Mucosa of descending colon (tissue), 3 donors: ENCODE measurements at regions not wholly inside any gene's neighbourhood (a gene's known extent, or its start where the extent isn't known, plus 50 kb on each side); places are given as distances from the start of the nearest gene placed in this dataset.
A peak's percentile ranks its signal among the peaks of the same experiment; 100 is the strongest.

Experiments
- ATAC-seq: fragments of 200-7000 bp; cut with Tn5 transposase; one replicate; pipeline ENCODE4 v1.9.1; 2020; ENCODE audit warnings: mild to moderate bottlenecking, moderate library complexity
- DNase-seq, 3 donors: peaks; one replicate each; pipeline ENCODE4 v3.0.0-alpha.2; 2020
- H3K36me3 ChIP-seq: fragments of 200-600 bp; one replicate; pipeline ENCODE4 v1.8.0; 2021; ENCODE audit warnings: low read depth, mild to moderate bottlenecking
- H3K4me1 ChIP-seq: fragments of 200-600 bp; one replicate; pipeline ENCODE4 v1.8.0; 2021; ENCODE audit warnings: low read depth, mild to moderate bottlenecking
- H3K4me3 ChIP-seq: fragments of 200-600 bp; one replicate; pipeline ENCODE4 v1.8.0; 2021; ENCODE audit warnings: mild to moderate bottlenecking
- H3K9me3 ChIP-seq: fragments of 200-600 bp; one replicate; pipeline ENCODE4 v1.8.0; 2021; ENCODE audit warnings: mild to moderate bottlenecking
- intact Hi-C, 2 donors: fragments of 100-400 bp; cut with DNase I in 1 of 2; cut with micrococcal nuclease in 1 of 2; formaldehyde crosslinking; loops; one replicate each; pipeline versions ENCODE4 v1.11.0 to v1.11.1; 2022; cut with DNase I, micrococcal nuclease
- TF ChIP-seq, protein P1 (sequence below): fragments of 200-600 bp; IDR thresholded peaks from one replicate; pipeline ENCODE4 v1.8.0; 2022; ENCODE audit warnings: antibody characterized with exemption, mild to moderate bottlenecking
- donor health status: DM: no; HTN: no; CAD: no; lungs with moderate emphysema.
- donor health status: DM: no; HTN: no; CAD: no.
- donor health status: DM: no; HTN: yes; CAD: no.

- DNase-seq (no peak), ATAC-seq (no peak)
- no peaks in the 10 kb centered on the region for H3K36me3 ChIP-seq
- H3K4me3 ChIP-seq = no peak overlapping the region
- peaks cover 4% of the 10 kb centered on the region for H3K9me3 ChIP-seq
- intact Hi-C loops = no loop called here
- TF ChIP-seq, protein P1, sequence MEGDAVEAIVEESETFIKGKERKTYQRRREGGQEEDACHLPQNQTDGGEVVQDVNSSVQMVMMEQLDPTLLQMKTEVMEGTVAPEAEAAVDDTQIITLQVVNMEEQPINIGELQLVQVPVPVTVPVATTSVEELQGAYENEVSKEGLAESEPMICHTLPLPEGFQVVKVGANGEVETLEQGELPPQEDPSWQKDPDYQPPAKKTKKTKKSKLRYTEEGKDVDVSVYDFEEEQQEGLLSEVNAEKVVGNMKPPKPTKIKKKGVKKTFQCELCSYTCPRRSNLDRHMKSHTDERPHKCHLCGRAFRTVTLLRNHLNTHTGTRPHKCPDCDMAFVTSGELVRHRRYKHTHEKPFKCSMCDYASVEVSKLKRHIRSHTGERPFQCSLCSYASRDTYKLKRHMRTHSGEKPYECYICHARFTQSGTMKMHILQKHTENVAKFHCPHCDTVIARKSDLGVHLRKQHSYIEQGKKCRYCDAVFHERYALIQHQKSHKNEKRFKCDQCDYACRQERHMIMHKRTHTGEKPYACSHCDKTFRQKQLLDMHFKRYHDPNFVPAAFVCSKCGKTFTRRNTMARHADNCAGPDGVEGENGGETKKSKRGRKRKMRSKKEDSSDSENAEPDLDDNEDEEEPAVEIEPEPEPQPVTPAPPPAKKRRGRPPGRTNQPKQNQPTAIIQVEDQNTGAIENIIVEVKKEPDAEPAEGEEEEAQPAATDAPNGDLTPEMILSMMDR = no peak
- H3K4me1 ChIP-seq = no peaks in the 10 kb centered on the region
Measured at GRCh38 chr3:64873400-64873799, 185.6 kb upstream of the ADAMTS9 start.

DNA sequence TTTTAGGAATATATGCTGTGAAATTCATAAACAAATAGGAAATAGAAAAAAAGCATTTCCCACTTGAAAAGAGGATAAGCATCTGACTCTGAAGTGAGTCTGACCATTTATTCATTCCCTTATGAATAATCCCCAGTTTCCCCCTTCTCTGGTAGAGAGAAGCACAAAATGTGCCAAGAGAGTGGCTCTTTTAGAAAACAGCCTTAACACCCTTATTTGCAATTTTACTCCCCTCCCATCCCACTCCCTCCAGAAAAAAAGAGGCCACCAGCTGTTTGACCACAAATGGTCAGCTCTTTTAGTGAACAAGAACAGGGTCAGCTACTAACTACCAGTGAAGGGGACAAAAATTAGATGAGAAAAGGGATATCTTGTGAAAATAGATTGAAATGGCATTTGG lies 184.5 kb upstream of the ADAMTS9 start:
- TF ChIP-seq, protein P1 = no peak
- intact Hi-C loops = no loop called here
- Histone ChIP-seq H3K4me1 (peaks cover 3% of the 10 kb centered on the region), H3K9me3 (peaks cover 4% of the 10 kb centered on the region), H3K4me3 (no peak overlapping the region), H3K36me3 (no peaks in the 10 kb centered on the region)
- DNase-seq = no peak
- no peak for ATAC-seq

GRCh38 chr3:64871834-64872249 lies 184.0 kb upstream of the ADAMTS9 start:
- H3K9me3 ChIP-seq = peaks cover 4% of the 10 kb centered on the region
- DNase-seq = no peak
- H3K4me3 ChIP-seq = no peak overlapping the region
- intact Hi-C loops = no loop called here
- H3K4me1 ChIP-seq = peaks cover 7% of the 10 kb centered on the region
- ATAC-seq = no peak
- TF ChIP-seq, protein P1 = no peak
- no peaks in the 10 kb centered on the region for H3K36me3 ChIP-seq

DNA sequence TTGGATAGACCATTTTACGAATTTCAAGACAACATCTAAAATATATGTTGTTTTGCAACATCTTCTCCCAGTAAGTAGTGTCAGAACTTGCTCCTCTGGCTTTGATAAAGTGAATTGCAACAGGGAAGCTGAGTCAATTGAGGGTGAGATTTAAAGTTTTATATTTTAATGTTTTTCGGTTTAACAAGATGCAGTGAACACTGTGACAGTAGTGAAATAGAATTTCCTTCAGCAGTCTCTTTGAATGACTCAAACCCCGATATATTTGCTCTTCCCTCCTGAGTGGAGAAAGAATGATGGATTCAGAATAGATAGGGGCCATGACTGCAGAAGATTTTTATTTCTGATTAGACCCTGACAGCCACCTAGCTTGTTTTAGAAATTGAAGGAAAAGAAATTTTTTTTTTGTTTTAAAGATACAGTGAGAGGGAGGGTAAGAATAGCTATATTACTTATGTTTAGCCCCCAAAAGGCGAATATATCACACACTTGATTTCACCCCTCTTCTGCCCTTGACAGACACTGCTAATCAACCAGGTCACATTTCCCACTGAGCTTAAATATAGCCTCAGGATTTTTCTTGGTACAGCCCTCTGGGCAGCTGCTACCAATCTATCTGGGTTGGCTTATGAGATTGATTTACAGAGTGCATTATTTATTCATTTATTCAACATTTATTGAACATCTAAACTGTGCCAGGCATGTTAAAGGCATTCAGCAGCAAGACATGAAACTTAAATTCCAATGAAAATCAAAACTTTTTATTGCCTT lies 183.3 kb upstream of the ADAMTS9 start:
- Histone ChIP-seq H3K36me3 (no peaks in the 10 kb centered on the region), H3K9me3 (peaks cover 4% of the 10 kb centered on the region), H3K4me3 (no peak overlapping the region), H3K4me1 (peaks cover 11% of the 10 kb centered on the region)
- intact Hi-C loops = no loop called here
- TF ChIP-seq, protein P1 = no peak
- no peak for ATAC-seq
- DNase-seq = no peak

GRCh38 chr3:64867224-64867623 lies 179.4 kb upstream of the ADAMTS9 start:
- no peak overlapping the region for H3K4me3 ChIP-seq
- peaks cover 11% of the 10 kb centered on the region for H3K4me1 ChIP-seq
- H3K36me3 ChIP-seq = no peaks in the 10 kb centered on the region
- peaks cover 4% of the 10 kb centered on the region for H3K9me3 ChIP-seq
- peak in 1 of 3 donors; percentile 46 for DNase-seq
- ATAC-seq = peak; percentile 98
- intact Hi-C loops = no loop called here
- TF ChIP-seq, protein P1 = no peak
